PC-9 (cell line): ENCODE measurements at regions not wholly inside any gene's neighbourhood (a gene's known extent, or its start where the extent isn't known, plus 50 kb on each side); places are given as distances from the start of the nearest gene placed in this dataset.

ENCODE experiments used
- BruUV-seq: library from RNA; stranded (reverse); fragments of 400-500 nt; replicated peaks from 2 replicates; lab custom pipeline; 2021; lab: Mats Ljungman, UMichigan
- CTCF ChIA-PET: fragments of 300-600 bp; sonication (Branson Sonifier 250); formaldehyde crosslinking; loops from one replicate; lab custom pipeline; 2022; ENCODE audit warnings: antibody characterized with exemption; lab: Charles Lee
- POLR2A ChIA-PET: fragments of 300-600 bp; sonication (Branson Sonifier 250); formaldehyde crosslinking; loops from one replicate; lab custom pipeline; 2022; ENCODE audit warnings: antibody characterized with exemption; ENCODE audit not compliant: unreplicated experiment; lab: Charles Lee
- DNase-seq, 2 experiments: peaks; one replicate each; pipeline versions ENCODE4 v3.0.0 to v3.0.0-alpha.2; 2015 to 2022; ENCODE audit warnings: mixed read lengths in 1 of 2
- H2AFZ ChIP-seq: fragments of 200-600 bp; sonication (generic); 2 replicates; pipeline ENCODE4 v1.8.1; 2017; ENCODE audit warnings: antibody characterized with exemption
- H3F3A ChIP-seq: fragments of 200-600 bp; sonication (generic); 2 replicates; pipeline ENCODE4 v1.8.1; 2017; ENCODE audit warnings: antibody characterized with exemption, mild to moderate bottlenecking, low read depth; ENCODE audit not compliant: insufficient read depth
- H3K27ac ChIP-seq: fragments of 200-600 bp; sonication (generic); 2 replicates; pipeline ENCODE4 v1.6.1; 2016; ENCODE audit warnings: mixed run types
- H3K27me3 ChIP-seq: fragments of 200-600 bp; sonication (generic); 2 replicates; pipeline ENCODE4 v1.6.1; 2016; ENCODE audit warnings: low read depth, mixed run types; ENCODE audit not compliant: insufficient read depth
- H3K36me3 ChIP-seq: fragments of 200-600 bp; sonication (generic); 2 replicates; pipeline ENCODE4 v1.6.1; 2016; ENCODE audit warnings: low read depth, mixed run types
- H3K4me1 ChIP-seq: fragments of 200-600 bp; sonication (generic); replicated peaks from 2 replicates; pipeline ENCODE4 v1.6.1; 2016; ENCODE audit warnings: mixed run types; ENCODE audit not compliant: insufficient read depth
- H3K4me2 ChIP-seq: fragments of 200-600 bp; sonication (generic); 2 replicates; pipeline ENCODE4 v1.6.1; 2017; ENCODE audit warnings: mixed run types
- H3K4me3 ChIP-seq: fragments of 200-600 bp; sonication (generic); 2 replicates; pipeline ENCODE4 v1.6.1; 2016; ENCODE audit warnings: mixed run types
- H3K79me2 ChIP-seq: fragments of 200-600 bp; sonication (generic); 2 replicates; pipeline ENCODE4 v1.6.1; 2017; ENCODE audit warnings: low read depth, mixed run types
- H3K9me2 ChIP-seq: fragments of 200-600 bp; sonication (generic); 2 replicates; pipeline ENCODE4 v1.8.1; 2017; ENCODE audit warnings: mild to moderate bottlenecking; ENCODE audit not compliant: insufficient read depth
- H3K9me3 ChIP-seq: fragments of 200-600 bp; sonication (generic); 2 replicates; pipeline ENCODE4 v1.8.1; 2016; ENCODE audit warnings: low read depth; ENCODE audit not compliant: insufficient read depth
- H4K20me1 ChIP-seq: fragments of 200-600 bp; sonication (generic); 2 replicates; pipeline ENCODE4 v1.8.1; 2017; ENCODE audit not compliant: insufficient read depth
- EZH2 ChIP-seq: fragments of 200-600 bp; sonication (generic); IDR thresholded peaks from 2 replicates; pipeline ENCODE4 v1.8.0; 2017; ENCODE audit warnings: antibody characterized with exemption, low read depth
- intact Hi-C: fragments of 100-400 bp; cut with micrococcal nuclease; formaldehyde crosslinking; loops from one replicate; pipeline ENCODE4 v1.10.0; 2022; ENCODE audit not compliant: unreplicated experiment
- TF ChIP-seq, protein P1 (sequence below): fragments of 200-600 bp; sonication (generic); conservative IDR thresholded peaks from 2 replicates; pipeline ENCODE4 v1.6.1; 2017; ENCODE audit warnings: mixed run types, antibody characterized with exemption, mild to moderate bottlenecking, moderate library complexity

DNA sequence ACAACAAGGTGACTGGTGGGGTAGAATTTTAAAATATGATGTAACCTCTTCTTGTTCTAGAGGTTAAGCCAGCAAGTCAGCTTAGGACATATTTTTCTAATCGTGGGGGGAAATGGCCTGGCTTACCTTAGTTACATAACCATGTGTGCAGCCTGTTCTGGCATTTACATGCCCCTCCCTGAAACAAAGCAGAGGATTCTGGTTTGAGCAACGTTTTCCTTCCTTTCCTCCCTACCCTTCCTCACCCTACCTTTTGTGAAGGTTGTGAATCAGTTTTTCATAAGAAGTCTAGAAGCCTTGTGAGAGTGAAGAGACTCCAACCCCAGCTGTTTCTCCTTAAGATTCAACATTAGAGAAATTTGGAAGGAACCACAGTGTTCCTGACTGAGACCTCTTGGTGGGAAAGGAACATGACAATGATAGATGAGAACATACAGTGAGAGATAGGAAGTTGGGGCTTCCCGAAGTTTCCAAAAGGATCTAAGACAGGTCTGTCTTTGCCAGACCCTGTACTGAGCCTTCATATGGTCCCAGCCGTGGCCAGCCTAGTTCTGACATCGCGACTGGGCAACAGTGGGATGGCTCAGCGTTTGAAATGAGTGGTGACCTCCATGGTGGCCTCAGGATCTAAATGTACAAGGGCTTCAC is 365.2 kb downstream of the SPATA31D1 start:
- Histone ChIP-seq H3K9me2 (no peaks in the 10 kb centered on the region), H3K4me2 (no peak overlapping the region), H3F3A (no peaks in the 10 kb centered on the region), H3K4me3 (no peak overlapping the region), H4K20me1 (no peaks in the 10 kb centered on the region), H3K4me1 (no peaks in the 10 kb centered on the region), H3K27ac (no peak overlapping the region), H2AFZ (no peak overlapping the region), H3K79me2 (no peaks in the 10 kb centered on the region), H3K9me3 (no peaks in the 10 kb centered on the region), H3K36me3 (no peaks in the 10 kb centered on the region), H3K27me3 (no peaks in the 10 kb centered on the region)
- ChIA-PET CTCF (no interaction called here), POLR2A (no interaction called here)
- intact Hi-C loops: no loop called here
- TF ChIP-seq, protein P1, sequence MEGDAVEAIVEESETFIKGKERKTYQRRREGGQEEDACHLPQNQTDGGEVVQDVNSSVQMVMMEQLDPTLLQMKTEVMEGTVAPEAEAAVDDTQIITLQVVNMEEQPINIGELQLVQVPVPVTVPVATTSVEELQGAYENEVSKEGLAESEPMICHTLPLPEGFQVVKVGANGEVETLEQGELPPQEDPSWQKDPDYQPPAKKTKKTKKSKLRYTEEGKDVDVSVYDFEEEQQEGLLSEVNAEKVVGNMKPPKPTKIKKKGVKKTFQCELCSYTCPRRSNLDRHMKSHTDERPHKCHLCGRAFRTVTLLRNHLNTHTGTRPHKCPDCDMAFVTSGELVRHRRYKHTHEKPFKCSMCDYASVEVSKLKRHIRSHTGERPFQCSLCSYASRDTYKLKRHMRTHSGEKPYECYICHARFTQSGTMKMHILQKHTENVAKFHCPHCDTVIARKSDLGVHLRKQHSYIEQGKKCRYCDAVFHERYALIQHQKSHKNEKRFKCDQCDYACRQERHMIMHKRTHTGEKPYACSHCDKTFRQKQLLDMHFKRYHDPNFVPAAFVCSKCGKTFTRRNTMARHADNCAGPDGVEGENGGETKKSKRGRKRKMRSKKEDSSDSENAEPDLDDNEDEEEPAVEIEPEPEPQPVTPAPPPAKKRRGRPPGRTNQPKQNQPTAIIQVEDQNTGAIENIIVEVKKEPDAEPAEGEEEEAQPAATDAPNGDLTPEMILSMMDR: no peak
- TF ChIP-seq EZH2: no peak
- no TSS peak for BruUV-seq
- no peak for DNase-seq

DNA sequence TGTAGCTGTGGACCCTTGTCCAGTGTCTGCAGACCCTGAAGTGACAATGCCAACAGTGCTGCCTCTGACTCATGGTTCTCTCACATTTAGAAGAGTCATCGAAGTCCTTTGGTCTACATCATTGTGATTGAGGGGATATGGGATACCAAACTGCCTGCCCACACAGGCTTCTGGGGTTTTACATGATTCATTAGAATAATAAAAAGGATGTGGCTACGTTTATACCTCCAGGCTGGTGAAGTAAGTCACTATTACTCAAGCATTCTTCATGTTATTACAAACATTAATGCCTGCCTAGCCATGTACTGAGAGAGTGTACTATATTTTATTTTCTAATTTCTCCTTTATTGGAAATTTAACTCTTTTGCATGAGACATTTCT is 365.7 kb downstream of the SPATA31D1 start:
- ChIA-PET CTCF (no interaction called here), POLR2A (no interaction called here)
- H3K9me2 ChIP-seq: no peaks in the 10 kb centered on the region
- no peaks in the 10 kb centered on the region for H3K4me1 ChIP-seq
- H4K20me1 ChIP-seq: no peaks in the 10 kb centered on the region
- no peak overlapping the region for H3K27ac ChIP-seq
- no peak overlapping the region for H3K4me3 ChIP-seq
- no peak overlapping the region for H2AFZ ChIP-seq
- DNase-seq: no peak
- no TSS peak for BruUV-seq
- no peak overlapping the region for H3K4me2 ChIP-seq
- H3K79me2 ChIP-seq: no peaks in the 10 kb centered on the region
- intact Hi-C loops: no loop called here
- H3K36me3 ChIP-seq: no peaks in the 10 kb centered on the region
- no peaks in the 10 kb centered on the region for H3K27me3 ChIP-seq
- H3K9me3 ChIP-seq: no peaks in the 10 kb centered on the region
- no peaks in the 10 kb centered on the region for H3F3A ChIP-seq
- TF ChIP-seq, protein P1: no peak
- no peak for TF ChIP-seq EZH2

DNA sequence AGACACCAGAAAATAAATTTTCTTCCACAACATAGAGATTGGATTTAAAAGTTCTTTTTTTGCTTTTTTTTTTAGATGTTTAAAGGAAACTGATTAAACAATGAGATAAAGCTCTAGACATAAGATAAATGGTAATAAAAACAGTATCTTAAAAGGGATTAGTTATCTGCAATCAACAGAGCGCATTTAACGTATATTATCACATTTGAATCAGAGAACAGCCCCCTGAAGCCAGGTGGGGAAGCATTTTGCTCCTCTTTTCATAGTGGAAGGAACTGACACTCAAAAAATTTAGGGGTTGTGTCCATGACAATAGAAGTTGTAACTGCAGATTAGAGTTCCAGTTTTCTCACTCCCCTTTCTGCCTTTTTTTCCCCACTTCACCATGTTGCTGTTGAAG is 367.6 kb downstream of the SPATA31D1 start:
- no peak for DNase-seq
- TF ChIP-seq, protein P1: no peak
- no peak for TF ChIP-seq EZH2

More for the DNA sequence above, 367.6 kb downstream of the SPATA31D1 start:
- Histone ChIP-seq H2AFZ (no peak overlapping the region), H3K27me3 (no peaks in the 10 kb centered on the region), H3K4me1 (no peaks in the 10 kb centered on the region), H3K79me2 (no peaks in the 10 kb centered on the region), H3K9me3 (no peaks in the 10 kb centered on the region), H3K4me3 (no peak overlapping the region), H4K20me1 (no peaks in the 10 kb centered on the region), H3K9me2 (no peaks in the 10 kb centered on the region), H3K4me2 (no peak overlapping the region), H3F3A (no peaks in the 10 kb centered on the region), H3K27ac (no peak overlapping the region), H3K36me3 (no peaks in the 10 kb centered on the region)
- POLR2A ChIA-PET: no interaction called here
- BruUV-seq: no TSS peak
- intact Hi-C loops: no loop called here
- CTCF ChIA-PET: no interaction called here
